ENCODE measurements at regions not wholly inside any gene's neighbourhood (a gene's known extent, or its start where the extent isn't known, plus 50 kb on each side); places are given as distances from the start of the nearest gene placed in this dataset.
A peak's percentile ranks its signal among the peaks of the same experiment; 100 is the strongest.

GRCh38 chr6:115404446-115404845 is 656.2 kb downstream of the FRK start (continued):
- TF ChIP-seq TRAFD1 (CRISPR knock-in tag; IDR thresholded peaks at IDR 0.05; ENCODE audit: borderline replicate concordance): no peak
- TF ChIP-seq SOX6 (IDR thresholded peaks at IDR 0.05): no peak
- no peak for TF ChIP-seq SOX6 (CRISPR knock-in tag; IDR thresholded peaks at IDR 0.05)
- TF ChIP-seq NONO (IDR thresholded peaks at IDR 0.05): no peak
- TF ChIP-seq NONO (CRISPR knock-in tag; conservative IDR thresholded peaks at IDR 0.05): no peak
- no peak for TF ChIP-seq CREB1 (IDR thresholded peaks at IDR 0.05)
- no peak for TF ChIP-seq CREB1 (CRISPR knock-in tag; IDR thresholded peaks at IDR 0.05)
- no peak for TF ChIP-seq ZNF264 (CRISPR knock-in tag; IDR thresholded peaks at IDR 0.05)
- TF ChIP-seq E2F5 (CRISPR knock-in tag; conservative IDR thresholded peaks at IDR 0.05): no peak
- no peak for TF ChIP-seq ZNF790 (CRISPR knock-in tag; IDR thresholded peaks at IDR 0.05; ENCODE audit: borderline replicate concordance)

GRCh38 chr6:115398607-115399006 is 662.1 kb downstream of the FRK start:
- 2% methylated on average over 1 of the region's 1 CpG for WGBS (ENCODE audit: low lambda C conversion rate)
- H3K36me3 ChIP-seq (replicated peaks in 1 of 2; ENCODE audit: control insufficient read depth in 1 of 2, insufficient read depth in 2 of 2, low read length in 2 of 2): no peaks in the 10 kb centered on the region
- DNase-seq (ENCODE audit: low spot score) (no peak), ATAC-seq (no peak), FAIRE-seq (no peak)
- H3K4me2 ChIP-seq (ENCODE audit: low read depth, low read length): no peak overlapping the region
- no peak overlapping the region for H3K9ac ChIP-seq (ENCODE audit: insufficient read depth, low read depth, low read length)
- no peak overlapping the region for H3K4me3 ChIP-seq (replicated peaks in 1 of 3; ENCODE audit: insufficient read depth in 1 of 3, low read depth in 2 of 3, low read length in 3 of 3)
- no peaks in the 10 kb centered on the region for H3K27me3 ChIP-seq (ENCODE audit: control insufficient read depth in 1 of 2, insufficient read depth in 2 of 2, low read length in 2 of 2)
- intact Hi-C loops (cut with micrococcal nuclease; ENCODE audit: unreplicated experiment): no loop called here
- no peaks in the 10 kb centered on the region for H4K20me1 ChIP-seq (ENCODE audit: insufficient read depth, low read length)
- in situ Hi-C loops (cut with HindIII; ENCODE audit: extremely low pct_ligation_motif_present, low pct_unique_long_range_greater_than_20kb): no loop called here
- POLR2A ChIA-PET: no interaction called here
- no TSS peak for BruUV-seq (replicated peaks)
- no peak overlapping the region for H2AFZ ChIP-seq (ENCODE audit: low read length)
- H3K79me2 ChIP-seq (ENCODE audit: insufficient read depth, low read length): no peaks in the 10 kb centered on the region
- CTCF ChIA-PET (ENCODE audit: low intra/inter-chr PET ratio, low total read pairs): no interaction called here
- no peaks in the 10 kb centered on the region for H3K4me1 ChIP-seq (ENCODE audit: insufficient read depth, low read length)
- 0 out of 2 replicates have a peak, but pooled peaks cover 9% of the 10 kb centered on the region for H3K9me3 ChIP-seq (ENCODE audit: low read length)
- H3K27ac ChIP-seq (ENCODE audit: extremely low read length, insufficient read depth, low read length): no peak overlapping the region
- TF ChIP-seq ZNF383 (CRISPR knock-in tag; IDR thresholded peaks at IDR 0.05; ENCODE audit: borderline replicate concordance): no peak
- no peak for TF ChIP-seq ZNF709 (CRISPR knock-in tag; IDR thresholded peaks at IDR 0.05)
- peak; percentile 94 for TF ChIP-seq ATF7 (IDR thresholded peaks at IDR 0.05)
- TF ChIP-seq ATF7 (CRISPR knock-in tag; IDR thresholded peaks at IDR 0.05): no peak
- no peak for TF ChIP-seq ZNF891 (CRISPR knock-in tag; IDR thresholded peaks at IDR 0.05)
- no peak for TF ChIP-seq ZNF3 (CRISPR knock-in tag; IDR thresholded peaks at IDR 0.05)
- no peak for TF ChIP-seq ZNF234 (CRISPR knock-in tag; conservative IDR thresholded peaks at IDR 0.05)
- TF ChIP-seq ZNF547 (CRISPR knock-in tag; IDR thresholded peaks at IDR 0.05): no peak
- TF ChIP-seq SRSF9 (IDR thresholded peaks at IDR 0.05; ENCODE audit: borderline replicate concordance, insufficient read depth, low read depth, low read length, poor library complexity, severe bottlenecking): no peak
- no peak for TF ChIP-seq ZSCAN21 (CRISPR knock-in tag; IDR thresholded peaks at IDR 0.05; ENCODE audit: borderline replicate concordance)
- peak; percentile 55; the same call in 1 of the 2 replicates for TF ChIP-seq CREB1 (IDR thresholded peaks at IDR 0.05)
- no peak for TF ChIP-seq CREB1 (CRISPR knock-in tag; IDR thresholded peaks at IDR 0.05)

Data from HepG2 (cell line).